GM23248 (cell line): ENCODE measurements at regions not wholly inside any gene's neighbourhood (a gene's known extent, or its start where the extent isn't known, plus 50 kb on each side); places are given as distances from the start of the nearest gene placed in this dataset.
"Not testable (repeated sequence)": the region's sequence is repeated elsewhere in the genome, so short reads cannot be mapped to it uniquely, and the experiment has no call there.

Experiments
- EZH2 ChIP-seq: fragments of 200-600 bp; sonication (generic); IDR thresholded peaks from 2 replicates; pipeline ENCODE4 v1.6.1; 2018; ENCODE audit warnings: antibody characterized with exemption, mild to moderate bottlenecking; ENCODE audit not compliant: insufficient read depth, poor library complexity, severe bottlenecking
- EZH2phosphoT487 ChIP-seq: fragments of 200-600 bp; sonication (generic); IDR thresholded peaks from 2 replicates; pipeline ENCODE4 v1.6.1; 2018; ENCODE audit warnings: antibody characterized with exemption, moderate library complexity, mild to moderate bottlenecking, low read depth; ENCODE audit not compliant: insufficient read depth

DNA sequence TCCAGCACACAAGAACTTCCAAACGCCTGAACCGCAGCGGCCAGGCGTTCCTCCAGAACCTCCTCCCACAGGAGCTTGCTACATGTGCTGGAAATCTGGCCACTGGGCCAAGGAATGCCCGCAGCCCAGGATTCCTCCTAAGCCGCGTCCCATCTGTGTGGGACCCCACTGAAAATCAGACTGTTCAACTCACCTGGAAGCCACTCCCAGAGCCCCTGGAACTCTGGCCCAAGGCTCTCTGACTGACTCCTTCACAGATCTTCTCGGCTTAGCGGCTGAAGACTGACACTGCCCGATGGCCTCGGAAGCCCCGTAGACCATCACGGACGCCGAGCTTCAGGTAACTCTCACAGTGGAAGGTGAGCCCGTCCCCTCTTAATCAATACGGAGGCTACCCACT, 130.2 kb upstream of the ADCY2 start:
- not testable (repeated sequence) for TF ChIP-seq EZH2phosphoT487, EZH2
